Stimulated activated CD4-positive, alpha-beta T cell treated with anti-CD3 and anti-CD28 coated beads, Interleukin-4, amount 100 ng/mL, for 48 hours (primary cell): ENCODE measurements at regions not wholly inside any gene's neighbourhood (a gene's known extent, or its start where the extent isn't known, plus 50 kb on each side); places are given as distances from the start of the nearest gene placed in this dataset.

Experiments
- DNase-seq, 2 donors: peaks; one replicate each; pipeline ENCODE4 v3.0.0-alpha.2; 2020; ENCODE audit warnings: low read depth in 2 of 2

- DNase-seq = no peak
Measured at GRCh38 chr9:113817171-113817570, 58.9 kb upstream of the ZNF618 start.

- DNase-seq = no peak
Measured at GRCh38 chr9:113818391-113818790, 57.7 kb upstream of the ZNF618 start.

- no peak for DNase-seq
Measured at GRCh38 chr9:113822315-113822714, 53.8 kb upstream of the ZNF618 start.

- no peak for DNase-seq
Measured at GRCh38 chr9:113823421-113823820, 52.7 kb upstream of the ZNF618 start.
